Cardiac fibroblast (primary cell): ENCODE measurements at regions not wholly inside any gene's neighbourhood (a gene's known extent, or its start where the extent isn't known, plus 50 kb on each side); places are given as distances from the start of the nearest gene placed in this dataset.

Experiments
- DNase-seq, 2 donors: peaks; one replicate each; pipeline versions ENCODE4 v3.0.0 to v3.0.0-alpha.2; 2010; ENCODE audit warnings: low read depth in 2 of 2
- H3K4me3 ChIP-seq, 2 donors: replicated peaks in 1 of 2; 1 replicate in 1 of 2; 2 replicates in 1 of 2; pipeline ENCODE4 v1.5.1; 2011; ENCODE audit warnings: low read depth in 2 of 2, low read length in 2 of 2, mild to moderate bottlenecking in 2 of 2, moderate library complexity in 1 of 2
- CTCF ChIP-seq: IDR thresholded peaks from one replicate; pipeline ENCODE4 v1.5.1; 2011; ENCODE audit warnings: low read depth, mild to moderate bottlenecking, low read length, inconsistent platforms

GRCh38 chr1:29466258-29466657 lies 229.9 kb downstream of the PTPRU start:
- no peak for TF ChIP-seq CTCF
- no peak for DNase-seq
- H3K4me3 ChIP-seq, result no peak overlapping the region

- no peak for TF ChIP-seq CTCF
- H3K4me3 ChIP-seq, result no peak overlapping the region
- DNase-seq, result peak in 1 of 2 donors; percentile 25
Measured at GRCh38 chr1:29465755-29466154, 229.4 kb downstream of the PTPRU start.

- no peak for TF ChIP-seq CTCF
- no peak for DNase-seq
Measured at GRCh38 chr1:29462096-29462495, 225.8 kb downstream of the PTPRU start.

GRCh38 chr1:29461115-29461739 lies 224.9 kb downstream of the PTPRU start:
- no peak for DNase-seq
- no peak overlapping the region for H3K4me3 ChIP-seq
- no peak for TF ChIP-seq CTCF

More at GRCh38 chr1:29462096-29462495, 225.8 kb downstream of the PTPRU start:
- no peak overlapping the region for H3K4me3 ChIP-seq

GRCh38 chr1:29460694-29461093 lies 224.4 kb downstream of the PTPRU start:
- TF ChIP-seq CTCF, result no peak
- H3K4me3 ChIP-seq, result no peak overlapping the region
- DNase-seq, result no peak

- TF ChIP-seq CTCF, result no peak
- no peak for DNase-seq
Measured at GRCh38 chr1:29460041-29460610, 223.8 kb downstream of the PTPRU start.

GRCh38 chr1:29459620-29459945 lies 223.3 kb downstream of the PTPRU start:
- no peak overlapping the region for H3K4me3 ChIP-seq
- DNase-seq, result no peak
- TF ChIP-seq CTCF, result no peak

More at GRCh38 chr1:29460041-29460610, 223.8 kb downstream of the PTPRU start:
- no peak overlapping the region for H3K4me3 ChIP-seq
